Fibroblast of pulmonary artery (primary cell): ENCODE measurements at regions not wholly inside any gene's neighbourhood (a gene's known extent, or its start where the extent isn't known, plus 50 kb on each side); places are given as distances from the start of the nearest gene placed in this dataset.

ENCODE experiments used
- DNase-seq: peaks from one replicate; pipeline ENCODE4 v3.0.0-alpha.2; 2010; ENCODE audit warnings: low read depth
- H3K4me3 ChIP-seq: replicated peaks from 2 replicates; pipeline ENCODE4 v1.5.1; 2011; ENCODE audit warnings: low read depth, mild to moderate bottlenecking, control low read depth, low read length, moderate library complexity
- CTCF ChIP-seq: IDR thresholded peaks from 2 replicates; pipeline ENCODE4 v1.5.1; 2011; ENCODE audit warnings: mild to moderate bottlenecking, control low read depth, low read length, inconsistent platforms; ENCODE audit errors: missing control alignments

- TF ChIP-seq CTCF = no peak
- DNase-seq = no peak
- no peak overlapping the region for H3K4me3 ChIP-seq
These were observed 104.9 kb downstream of the RPRM start for GRCh38 chr2:153373510-153374279.

- no peak for TF ChIP-seq CTCF
- no peak overlapping the region for H3K4me3 ChIP-seq
- DNase-seq = no peak
These were observed 118.3 kb downstream of the RPRM start for GRCh38 chr2:153360239-153360638.

- H3K4me3 ChIP-seq = no peak overlapping the region
- DNase-seq = peak; percentile 0
- no peak for TF ChIP-seq CTCF
These were observed 124.2 kb downstream of the RPRM start for GRCh38 chr2:153354377-153354776.

GRCh38 chr2:153349603-153350002 lies 129.0 kb downstream of the RPRM start:
- no peak for DNase-seq
- TF ChIP-seq CTCF = no peak
- no peak overlapping the region for H3K4me3 ChIP-seq

- no peak overlapping the region for H3K4me3 ChIP-seq
- DNase-seq = no peak
- no peak for TF ChIP-seq CTCF
These were observed 130.6 kb downstream of the RPRM start for GRCh38 chr2:153347818-153348495.

DNA sequence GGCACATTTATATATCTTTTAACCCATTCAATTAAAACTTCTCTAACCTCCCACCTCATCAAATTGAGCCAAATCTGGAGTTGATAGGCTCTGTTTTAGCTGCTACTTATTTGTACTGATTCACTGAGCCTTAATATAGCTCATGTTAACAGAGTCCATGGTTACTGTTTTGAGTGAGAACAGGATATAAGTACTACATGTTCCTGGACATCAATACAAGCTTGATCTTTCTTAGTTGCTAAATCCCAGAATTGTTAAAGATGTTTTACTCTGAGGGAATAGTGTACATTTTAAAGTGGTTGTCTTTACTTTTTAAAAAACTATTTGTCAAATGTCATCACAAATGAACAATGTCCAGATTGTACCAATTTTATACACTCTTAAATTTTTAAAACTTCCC lies 157.7 kb downstream of the RPRM start:
- no peak for DNase-seq
- no peak for TF ChIP-seq CTCF
- H3K4me3 ChIP-seq = no peak overlapping the region

DNA sequence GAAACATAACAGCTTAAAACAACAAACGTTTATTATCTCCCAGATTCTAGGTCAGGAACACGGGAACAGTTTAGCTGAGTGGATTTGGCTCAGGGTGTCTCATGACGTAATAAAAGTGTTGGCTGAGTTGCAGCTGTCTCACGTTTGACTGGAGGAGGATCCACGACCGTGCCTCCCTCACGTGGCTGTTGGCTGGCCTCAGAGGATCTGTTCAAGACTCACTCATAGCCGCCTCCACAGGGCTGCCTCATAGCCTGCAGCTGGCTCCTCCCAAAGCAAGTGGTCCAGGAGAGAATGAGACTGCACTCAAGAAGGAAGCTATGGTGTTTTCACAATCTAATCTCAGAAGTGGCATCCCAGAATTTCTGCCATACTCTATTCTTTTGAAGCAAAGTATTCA lies 167.1 kb downstream of the RPRM start:
- no peak for DNase-seq
- no peak for TF ChIP-seq CTCF
- H3K4me3 ChIP-seq = no peak overlapping the region
